CMK (cell line): ENCODE measurements at regions not wholly inside any gene's neighbourhood (a gene's known extent, or its start where the extent isn't known, plus 50 kb on each side); places are given as distances from the start of the nearest gene placed in this dataset.

Experiments used
- DNase-seq: peaks from one replicate; pipeline ENCODE4 v3.0.0-alpha.2; 2010; ENCODE audit warnings: low read depth

DNA sequence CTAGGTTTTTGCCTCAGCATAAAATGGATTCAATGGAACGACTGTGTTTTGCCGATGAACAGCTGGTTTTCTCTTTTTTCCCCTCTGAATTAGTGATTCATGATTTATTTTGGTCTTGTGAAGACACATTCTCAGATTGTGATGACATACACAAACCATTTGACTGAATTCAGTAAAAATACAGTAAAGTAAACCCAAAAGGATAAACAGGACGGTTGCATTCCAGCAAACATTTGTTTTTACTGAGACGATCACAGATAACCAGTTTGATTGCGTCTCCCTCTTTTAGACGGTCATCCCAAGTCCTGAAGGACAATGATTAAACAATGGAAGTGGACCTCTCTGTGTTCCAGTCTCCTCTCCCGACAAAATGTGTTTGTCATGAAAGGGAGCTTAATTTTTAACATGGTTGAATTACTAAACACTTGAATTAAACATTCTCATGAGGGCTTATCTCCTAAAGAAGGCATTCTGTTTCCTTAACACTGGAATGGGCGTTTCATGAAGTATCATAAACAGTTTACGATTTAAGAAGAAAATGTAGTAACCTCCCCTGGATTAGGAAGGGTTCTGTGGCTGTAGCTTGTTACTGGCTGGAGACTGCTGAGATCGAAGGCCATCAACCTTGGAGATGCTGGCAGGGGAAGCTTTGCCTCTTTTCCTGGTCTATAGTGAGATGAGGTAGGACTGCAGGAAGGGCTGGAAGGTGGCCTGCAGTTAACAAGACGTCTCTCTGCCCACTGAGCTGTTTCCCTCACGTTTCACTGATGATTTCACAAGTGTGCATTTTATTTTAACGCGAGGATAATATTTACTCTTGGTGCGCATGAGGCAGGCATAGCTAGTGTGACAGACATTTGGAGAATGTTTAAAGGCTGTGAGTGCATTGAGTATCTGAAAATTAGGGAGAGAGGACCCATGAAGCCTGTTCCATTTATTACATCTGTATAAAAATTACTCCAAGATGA, 457.9 kb downstream of the FGF9 start:
- no peak for DNase-seq

DNA sequence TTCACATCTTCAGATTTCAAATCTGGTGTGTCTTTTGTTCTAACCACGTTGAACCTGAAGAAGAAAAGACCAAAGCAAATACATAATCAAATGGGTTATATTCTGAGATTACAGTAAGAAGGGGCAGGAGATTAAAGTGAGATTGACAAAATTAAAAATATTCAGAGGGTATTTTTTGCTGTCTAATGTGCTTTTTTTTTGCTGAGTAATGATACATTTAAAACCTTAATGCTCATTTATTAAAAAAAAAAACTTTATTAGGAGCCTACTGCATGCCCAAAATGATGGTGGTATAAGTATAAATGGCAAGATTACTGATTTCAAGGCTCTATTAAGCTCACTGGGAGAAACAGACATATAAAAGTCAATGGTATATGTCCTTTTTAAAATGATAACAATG, 459.4 kb downstream of the FGF9 start:
- no peak for DNase-seq

DNA sequence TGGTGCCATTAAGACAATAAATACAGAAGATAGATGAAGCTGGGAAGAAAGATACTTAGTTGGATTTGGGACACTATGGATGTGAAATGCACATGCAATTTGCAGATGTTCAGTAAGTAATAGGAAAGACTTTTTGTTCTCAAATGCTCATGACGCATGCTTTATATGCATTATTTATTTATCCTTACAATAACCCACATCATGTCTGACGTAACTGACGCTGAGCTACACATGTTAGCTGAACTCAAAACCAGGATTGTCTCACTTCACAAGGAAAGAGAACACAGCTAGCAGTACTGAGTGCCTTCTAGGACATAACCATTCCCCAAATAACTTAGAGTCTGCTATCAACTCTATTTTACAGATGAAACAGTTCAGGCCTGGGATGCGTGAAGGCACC, 463.4 kb downstream of the FGF9 start:
- no peak for DNase-seq

DNA sequence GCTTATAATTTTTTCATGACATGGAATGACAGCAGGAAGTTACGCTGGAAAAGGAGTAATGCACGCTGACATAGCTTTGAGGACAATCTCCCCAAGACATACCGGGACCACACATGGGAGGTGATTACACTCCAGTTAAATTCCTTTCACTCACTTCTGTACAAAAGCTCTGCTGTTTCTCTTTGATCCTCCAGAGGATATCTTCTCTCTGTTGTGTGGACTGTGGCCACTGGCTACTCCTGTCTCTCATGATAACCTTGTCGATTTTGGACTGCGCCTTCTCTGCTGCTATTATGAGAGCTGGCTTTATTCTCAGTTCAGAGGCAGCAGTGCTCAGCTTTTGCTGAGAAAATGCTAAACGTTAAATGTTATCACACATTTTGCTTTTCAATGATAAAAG, 464.6 kb downstream of the FGF9 start:
- DNase-seq, result no peak

DNA sequence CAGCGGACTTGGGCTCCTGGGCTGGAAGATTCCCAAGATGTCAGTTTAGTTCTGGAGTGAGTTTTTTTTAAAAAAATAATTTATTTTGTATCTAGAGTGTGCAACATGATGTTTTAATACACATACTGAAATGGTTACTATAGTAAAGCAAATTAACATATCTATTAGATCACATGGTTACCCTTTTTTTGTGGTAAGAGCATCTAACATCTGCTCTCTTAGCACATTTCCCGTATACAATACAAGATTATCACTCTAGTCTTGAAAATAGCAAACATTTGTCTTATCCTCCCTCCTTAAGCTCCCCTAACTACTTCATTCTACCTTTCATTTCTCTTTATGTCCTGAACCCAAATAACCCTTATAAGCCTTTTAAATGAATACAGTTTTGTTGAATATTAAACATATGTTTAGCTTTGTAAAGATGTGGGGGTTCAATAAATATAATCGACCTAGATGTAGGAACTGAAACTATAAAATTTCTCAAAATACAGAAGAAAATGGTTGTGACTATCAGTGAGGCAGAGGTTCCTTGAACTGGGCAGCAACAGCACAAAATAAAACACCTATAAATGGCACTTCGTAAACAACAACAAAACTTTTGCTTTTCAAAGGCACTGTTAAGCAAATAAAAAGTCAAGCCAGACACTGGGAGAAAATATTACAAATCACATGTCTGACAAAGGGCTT, 466.6 kb downstream of the FGF9 start:
- DNase-seq, result no peak

DNA sequence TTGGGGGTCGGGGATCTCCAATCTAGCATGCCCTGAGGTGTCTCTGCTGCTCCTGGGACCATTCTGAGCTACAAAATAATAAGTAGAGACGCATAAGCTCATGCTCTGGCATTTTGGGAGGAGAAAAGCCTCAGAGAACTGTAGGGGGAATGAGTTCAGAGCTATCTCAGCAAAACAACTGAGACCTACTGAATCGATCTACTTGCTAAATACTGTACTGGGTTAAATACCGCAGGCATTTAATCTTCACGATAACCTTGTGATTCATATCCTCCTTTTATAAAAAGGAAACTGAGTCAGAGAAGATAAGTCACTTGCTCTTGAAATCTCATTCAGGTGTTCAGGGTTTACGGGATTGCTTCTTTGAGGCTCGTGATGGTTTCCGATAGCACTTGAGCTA, 468.1 kb downstream of the FGF9 start:
- DNase-seq, result no peak

DNA sequence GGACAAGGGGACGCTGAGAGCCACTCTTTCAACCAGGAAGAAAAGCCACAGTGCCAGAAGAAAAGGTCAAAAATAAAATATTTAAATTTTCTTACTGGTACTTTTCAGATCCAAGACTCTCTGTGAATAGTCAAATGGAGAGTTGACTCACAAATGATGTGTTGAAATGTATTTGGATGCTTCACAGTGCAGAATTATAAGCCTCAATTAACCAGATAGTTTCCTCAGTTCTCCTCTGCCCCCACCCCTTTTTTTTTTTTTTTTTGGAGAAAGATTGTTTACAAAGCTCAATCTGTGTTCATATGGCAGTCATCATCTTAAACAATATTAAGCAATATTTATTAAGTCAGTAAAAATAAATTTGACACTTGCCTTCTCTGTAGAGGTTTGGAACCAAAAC, 470.8 kb downstream of the FGF9 start:
- no peak for DNase-seq

DNA sequence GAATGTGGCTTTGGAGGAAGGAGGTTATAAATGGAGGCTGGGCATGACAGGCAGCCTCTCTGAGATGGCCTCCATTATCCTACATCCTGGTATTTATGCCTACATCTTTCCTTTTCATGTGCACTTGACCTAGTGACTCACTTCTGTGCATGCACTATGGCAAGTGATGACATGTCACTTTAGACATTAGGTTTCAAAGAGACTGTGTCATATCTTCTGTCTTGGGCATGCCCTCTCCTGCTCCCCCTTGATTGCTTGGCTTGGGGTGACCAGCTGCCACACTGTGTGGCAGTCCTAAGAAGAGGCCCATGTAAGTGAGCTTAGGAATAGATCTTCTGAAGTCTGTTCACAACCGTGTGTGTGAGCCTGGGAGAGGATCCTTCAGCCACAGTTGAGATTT, 472.8 kb downstream of the FGF9 start:
- no peak for DNase-seq

DNA sequence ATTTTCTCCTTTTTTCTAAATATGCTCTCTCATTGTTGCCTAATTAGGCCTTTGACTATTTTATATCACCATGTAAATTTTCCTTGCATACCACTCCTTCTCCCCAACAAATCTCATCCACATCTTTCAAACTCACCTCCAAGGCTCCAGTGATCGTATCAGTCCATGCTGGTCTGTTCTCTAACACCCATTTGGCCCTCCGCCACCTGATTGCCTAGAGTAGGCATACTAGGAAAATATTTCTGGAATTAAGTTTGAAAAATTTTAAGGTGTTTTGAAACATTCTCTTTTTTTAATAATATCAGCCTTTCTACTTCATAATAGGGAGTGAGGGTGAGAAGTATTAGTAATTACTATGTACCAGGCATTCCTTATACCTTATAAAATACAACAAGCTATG, 473.9 kb downstream of the FGF9 start:
- no peak for DNase-seq

DNA sequence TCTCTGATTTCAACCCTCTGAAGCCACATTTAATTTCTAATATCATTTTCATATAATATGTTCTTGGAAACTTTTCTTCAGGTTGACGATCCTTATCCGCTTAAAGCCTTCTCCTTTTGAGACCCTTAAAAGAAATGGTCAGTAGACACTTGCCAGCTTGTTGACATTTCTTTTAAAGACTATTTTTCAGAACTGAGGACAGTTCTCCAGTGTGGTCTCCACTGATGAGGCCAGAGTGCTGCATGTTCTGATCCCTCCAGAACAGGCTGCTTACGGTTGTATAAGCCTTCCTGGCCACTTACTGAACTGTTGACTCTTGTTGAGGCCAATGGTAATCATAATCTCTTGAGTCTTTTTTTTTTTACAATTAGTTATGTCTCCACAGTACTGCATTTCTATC, 477.3 kb downstream of the FGF9 start:
- DNase-seq, result no peak

DNA sequence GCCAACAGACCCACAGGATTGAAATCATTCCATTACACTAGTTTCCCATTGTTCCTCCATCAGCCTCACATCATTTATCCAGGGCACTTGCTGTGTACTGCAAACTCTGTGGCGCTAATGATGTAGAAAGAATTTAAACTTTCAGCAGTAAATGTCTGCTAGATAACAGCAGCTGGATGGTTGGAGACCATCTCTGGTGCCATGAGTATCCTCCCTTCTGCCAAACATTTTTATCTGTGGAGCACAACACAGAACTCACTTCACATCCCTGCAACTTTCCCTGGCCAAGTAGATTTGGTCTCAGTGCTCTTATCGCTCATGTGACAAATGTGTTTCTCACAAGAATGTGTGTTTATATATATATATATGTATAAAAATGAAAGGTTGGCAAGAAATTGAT, 481.9 kb downstream of the FGF9 start:
- no peak for DNase-seq

DNA sequence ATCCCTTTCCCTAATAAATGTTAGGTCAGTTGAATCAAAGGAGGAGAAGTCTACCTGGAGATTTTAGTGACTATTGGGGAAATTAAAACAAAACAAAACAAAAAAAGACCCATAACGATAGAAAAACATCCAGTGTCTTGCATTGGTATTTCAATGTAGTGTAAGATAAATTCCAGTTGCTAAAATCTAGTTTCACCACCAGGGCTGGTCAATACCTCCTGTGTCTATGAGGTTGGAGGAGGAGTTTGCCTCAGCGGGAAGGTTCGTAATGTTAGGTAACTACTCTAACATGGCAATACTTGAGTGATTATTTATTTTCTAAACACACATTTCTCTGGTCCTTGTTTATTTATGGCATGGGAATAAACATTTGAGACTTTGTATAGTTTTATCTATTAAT, 483.2 kb downstream of the FGF9 start:
- no peak for DNase-seq

DNA sequence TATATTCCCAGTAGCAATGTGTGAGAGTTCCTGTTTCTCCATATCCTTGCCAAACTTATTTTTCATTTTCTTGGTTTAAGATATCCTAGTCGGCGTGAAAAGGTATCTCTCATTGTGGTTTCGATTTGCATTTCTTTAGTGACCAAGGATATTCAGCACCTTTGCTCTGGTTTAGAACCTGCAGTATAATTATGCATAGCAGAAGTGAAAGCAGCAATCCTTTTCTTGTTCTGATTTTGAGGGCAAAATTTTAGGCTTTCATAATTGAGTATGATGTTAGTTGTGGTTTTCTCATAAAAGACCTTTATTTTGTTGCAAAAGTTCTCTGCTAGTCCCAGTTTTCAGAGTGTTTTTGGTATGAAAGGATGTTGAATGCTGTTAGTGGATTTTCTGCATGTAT, 491.0 kb downstream of the FGF9 start:
- DNase-seq, result no peak

DNA sequence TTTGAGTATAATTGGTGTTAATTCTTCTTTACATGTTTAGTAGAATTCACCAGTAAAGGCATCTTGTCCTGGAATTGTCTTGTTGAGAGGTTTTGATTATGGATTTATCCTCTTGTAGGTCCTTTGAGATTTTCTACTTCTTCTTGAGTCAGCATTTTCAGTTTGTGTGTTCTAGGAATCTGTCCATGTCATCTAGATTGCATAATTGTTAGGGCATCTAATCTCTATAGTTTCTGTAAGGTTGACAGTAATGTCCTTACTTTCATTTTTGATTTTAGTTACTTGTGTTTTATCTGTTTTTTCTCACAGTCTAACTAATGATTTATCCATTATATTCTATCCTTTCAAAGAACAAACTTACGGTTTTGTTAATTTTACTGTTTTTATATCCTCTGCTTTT, 492.0 kb downstream of the FGF9 start:
- no peak for DNase-seq

DNA sequence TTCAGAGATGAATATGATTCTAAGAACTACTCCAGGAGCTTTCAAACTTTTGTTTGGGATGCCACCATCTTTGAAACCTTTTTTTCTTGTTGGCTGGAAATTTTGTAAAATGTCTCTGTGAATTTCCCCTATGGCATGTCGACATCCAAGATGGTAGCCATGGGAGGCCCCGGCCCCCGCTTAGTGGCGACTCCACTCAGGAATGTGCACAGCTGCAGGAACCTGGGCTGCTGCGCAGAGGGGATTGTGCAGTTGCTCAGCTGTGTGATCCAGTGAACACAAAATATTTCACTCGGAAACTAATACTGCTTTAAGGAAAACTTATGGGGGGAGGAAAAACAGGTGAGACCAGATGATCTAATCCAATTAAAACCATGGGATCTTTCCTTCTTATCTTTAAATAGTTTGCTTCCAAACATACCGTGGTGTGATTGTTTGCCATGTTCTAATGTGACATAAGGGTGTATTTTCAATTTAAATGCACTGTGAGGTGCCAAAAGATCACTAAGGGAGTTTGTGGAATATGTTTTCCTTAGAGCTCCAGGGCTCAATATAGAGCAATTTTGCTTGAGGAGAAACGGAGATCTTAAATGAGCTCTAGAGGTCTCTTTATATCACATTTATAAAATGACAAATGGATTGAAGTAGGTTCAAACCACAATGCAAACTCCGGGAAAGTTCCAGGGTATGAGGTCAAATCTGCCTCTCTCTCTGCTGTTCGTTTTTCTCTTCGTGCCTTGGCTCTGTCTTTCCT, 497.7 kb downstream of the FGF9 start:
- DNase-seq, result no peak

DNA sequence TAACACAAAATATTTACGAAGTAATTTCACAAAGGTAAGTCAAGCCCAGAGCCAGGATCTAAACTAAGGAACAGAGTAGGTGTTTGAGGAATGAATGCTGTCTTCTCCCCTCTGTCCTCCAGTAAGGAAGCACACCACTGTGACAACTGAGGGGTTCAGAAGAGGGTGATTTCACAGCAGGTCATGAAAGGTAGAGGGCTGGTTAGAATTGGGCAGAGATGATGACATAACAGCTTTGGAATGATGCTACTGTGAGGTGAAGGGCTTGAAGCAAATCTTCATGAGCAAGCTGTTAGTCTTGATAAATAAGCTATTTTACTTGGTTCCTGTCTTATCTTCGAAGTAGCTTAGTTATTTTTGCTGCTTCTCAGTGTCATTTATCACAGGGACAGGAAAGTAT, 498.6 kb downstream of the FGF9 start:
- no peak for DNase-seq

DNA sequence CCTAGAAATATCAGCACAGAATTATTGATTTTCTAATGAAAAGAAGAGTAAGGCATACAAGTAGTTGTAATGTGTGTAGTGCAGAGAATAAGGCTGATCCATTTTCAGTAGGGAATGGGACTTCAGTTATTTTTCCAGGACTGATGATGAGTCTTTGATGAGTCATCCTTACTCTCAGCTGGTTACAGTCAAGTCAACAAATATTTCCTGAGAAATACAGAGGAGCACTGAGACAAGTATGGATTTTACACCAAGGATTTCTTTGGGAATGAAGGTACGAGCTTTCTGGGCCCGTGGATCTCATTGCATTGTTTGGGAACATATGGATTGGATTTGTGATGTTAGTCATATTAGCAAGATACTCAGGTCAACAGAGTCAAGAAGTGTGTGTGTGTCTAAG, 502.7 kb downstream of the FGF9 start:
- no peak for DNase-seq

DNA sequence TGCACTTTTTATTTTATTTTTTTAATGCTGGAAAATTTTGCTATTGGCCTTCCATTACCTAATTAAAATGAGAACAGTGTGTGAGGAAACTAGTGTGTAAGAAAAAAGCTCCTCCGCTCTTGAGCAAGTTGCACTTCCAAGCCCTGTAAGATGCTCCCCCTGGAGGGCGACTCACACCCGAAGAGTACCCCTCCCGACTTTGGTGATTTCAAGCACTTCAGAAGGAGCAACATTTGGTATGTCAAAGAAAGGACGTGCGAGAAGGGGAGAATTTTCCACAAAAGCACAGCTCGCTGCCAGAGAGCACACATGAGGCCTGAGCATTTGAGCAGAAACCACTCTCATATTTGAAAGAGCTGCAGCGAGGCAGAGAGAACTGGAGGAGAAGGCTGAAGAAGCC, 504.4 kb downstream of the FGF9 start:
- DNase-seq, result no peak

DNA sequence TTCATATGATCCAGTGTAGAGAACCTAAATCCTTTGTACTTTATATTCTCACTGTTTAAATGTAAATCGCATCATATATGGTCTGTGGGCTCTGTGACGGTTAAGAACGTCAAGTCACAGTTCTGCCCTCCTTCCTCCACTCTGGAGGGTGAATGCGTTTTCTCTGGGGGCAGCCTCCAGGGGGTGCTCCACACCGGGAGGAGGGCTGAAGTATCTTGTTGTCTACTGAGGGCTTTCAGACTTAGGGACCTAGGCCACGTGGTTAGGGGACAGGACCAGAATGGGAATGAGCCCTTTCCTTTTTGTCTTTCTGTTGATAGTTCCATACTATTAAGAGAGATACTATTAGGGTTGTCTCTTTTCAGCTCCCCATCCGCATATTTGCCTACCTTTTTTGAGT, 504.9 kb downstream of the FGF9 start:
- DNase-seq, result no peak

DNA sequence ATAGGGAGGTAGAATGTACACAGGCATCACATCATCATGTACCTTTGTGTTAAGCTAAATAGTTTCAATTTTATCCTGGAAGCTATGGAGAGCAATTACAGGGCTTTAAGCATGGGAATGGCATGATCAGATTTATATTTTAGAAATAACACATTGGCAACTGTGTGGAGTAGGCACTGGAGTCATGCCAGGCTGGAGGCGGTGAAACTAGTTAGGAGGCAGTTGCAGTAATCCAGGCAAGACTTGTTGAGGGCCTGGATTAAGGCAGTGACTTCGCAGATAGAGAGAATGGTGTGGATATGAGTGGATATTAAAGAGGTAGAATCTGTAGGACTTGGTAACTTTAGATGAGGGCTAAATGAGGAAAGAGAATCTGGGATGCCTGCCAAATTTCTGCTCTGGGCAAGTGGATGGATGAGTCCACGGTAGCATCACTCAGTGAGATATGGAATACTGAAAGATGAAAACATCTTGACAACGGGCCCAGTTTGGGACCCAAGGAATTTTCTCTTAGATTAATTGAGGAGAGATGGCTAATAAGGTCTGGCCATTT, 506.2 kb downstream of the FGF9 start:
- DNase-seq, result no peak

DNA sequence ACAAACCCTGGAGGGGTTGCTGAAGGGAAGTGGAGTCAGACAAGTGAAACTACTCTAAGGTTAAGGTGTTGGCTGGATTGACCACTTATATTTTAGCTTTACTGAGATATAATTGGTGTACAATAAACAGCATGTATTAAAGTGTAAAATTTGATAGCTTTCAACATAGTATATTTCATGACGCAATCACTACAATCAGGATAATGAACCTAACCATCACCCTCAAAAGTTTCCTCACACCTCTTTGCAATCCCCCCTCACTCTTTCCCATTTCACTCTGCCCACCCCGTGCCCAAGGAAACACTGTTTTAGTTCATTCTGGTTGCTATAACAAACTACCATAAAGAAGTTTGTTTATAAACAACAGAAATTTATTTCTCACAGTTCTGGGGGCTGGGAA, 508.0 kb downstream of the FGF9 start:
- no peak for DNase-seq

DNA sequence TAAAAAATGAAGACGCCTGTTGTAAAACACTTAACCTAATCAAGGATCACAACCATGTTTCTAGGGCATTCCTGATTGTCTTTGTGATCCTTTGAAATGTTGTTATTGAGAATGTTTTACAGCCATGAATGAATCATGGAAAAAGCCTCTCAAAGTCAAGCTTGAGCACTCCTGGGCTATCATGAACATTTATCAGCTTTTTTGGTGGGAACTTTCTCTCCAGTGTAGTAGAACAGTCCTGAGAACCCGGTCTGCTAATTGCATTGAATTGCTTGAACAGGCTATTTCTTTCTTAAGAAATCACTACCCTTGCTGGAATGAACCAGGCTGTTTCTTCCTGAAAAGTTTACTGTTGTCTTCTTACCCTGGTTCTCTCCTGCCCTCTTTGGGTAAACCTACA, 516.5 kb downstream of the FGF9 start:
- DNase-seq, result no peak
